Spleen (tissue), 7 donors: ENCODE measurements at regions not wholly inside any gene's neighbourhood (a gene's known extent, or its start where the extent isn't known, plus 50 kb on each side); places are given as distances from the start of the nearest gene placed in this dataset.

Experiments
- CTCF ChIP-seq, 11 experiments: fragments of 200-600 bp in 7 of 11; fragments of 450-650 bp in 4 of 11; sonication (generic) in 4 of 11; IDR thresholded peaks in 8 of 11; conservative IDR thresholded peaks in 3 of 11; 1 replicate in 7 of 11; 2 replicates in 4 of 11; pipeline versions ENCODE4 v1.4.0 to v1.8.0; 2016 to 2021; ENCODE audit warnings: antibody characterized with exemption in 11 of 11, inconsistent platforms in 4 of 11, mild to moderate bottlenecking in 1 of 11
- POLR2A ChIP-seq, 3 donors: fragments of 450-650 bp; IDR thresholded peaks; one replicate each; pipeline ENCODE4 v1.5.1; 2017; ENCODE audit warnings: antibody characterized with exemption in 3 of 3, mild to moderate bottlenecking in 1 of 3
- POLR2AphosphoS5 ChIP-seq, 3 donors: sonication (generic); formaldehyde crosslinking; IDR thresholded peaks; one replicate each; pipeline ENCODE4 v1.5.1; 2017; ENCODE audit warnings: antibody characterized with exemption in 3 of 3
- donor health status: DM: no; HTN: no; CAD: no; lungs with moderate emphysema.
- donor health status: DM: no; HTN: no; CAD: no.
- donor health status: DM: no; HTN: no; CAD: no.

- TF ChIP-seq CTCF (IDR thresholded peaks at IDR 0.05 in 8 of 11, conservative IDR thresholded peaks at IDR 0.05 in 3 of 11) = no peak
- TF ChIP-seq POLR2A (IDR thresholded peaks at IDR 0.05) = no peak
- no peak for TF ChIP-seq POLR2AphosphoS5 (IDR thresholded peaks at IDR 0.05)
Observed at GRCh38 chr2:183487326-183487725, 363.1 kb downstream of the NUP35 start.
